Thoracic aorta (tissue), 2 donors: ENCODE measurements at regions not wholly inside any gene's neighbourhood (a gene's known extent, or its start where the extent isn't known, plus 50 kb on each side); places are given as distances from the start of the nearest gene placed in this dataset.
A peak's percentile ranks its signal among the peaks of the same experiment; 100 is the strongest.

Experiments used
- ATAC-seq: fragments of 150-250 bp; one replicate; pipeline ENCODE4 v1.8.0; 2017; ENCODE audit warnings: low read depth; ENCODE audit not compliant: insufficient number of reproducible peaks, low FRiP score
- DNase-seq: peaks from one replicate; pipeline ENCODE4 v3.0.0-alpha.2; 2020; ENCODE audit warnings: low spot score
- H3K27ac ChIP-seq, 2 donors: fragments of 200-600 bp; sonication (generic); 1 replicate in 1 of 2; 2 replicates in 1 of 2; pipeline ENCODE4 v1.5.1; 2016; ENCODE audit warnings: mild to moderate bottlenecking in 2 of 2, moderate library complexity in 2 of 2
- H3K27me3 ChIP-seq: fragments of 200-600 bp; sonication (generic); replicated peaks from 2 replicates; pipeline ENCODE4 v1.6.0; 2016; ENCODE audit warnings: mild to moderate bottlenecking; ENCODE audit not compliant: insufficient read depth
- H3K36me3 ChIP-seq: fragments of 200-600 bp; sonication (generic); one replicate; pipeline ENCODE4 v1.5.1; 2016
- H3K4me1 ChIP-seq, 2 donors: fragments of 200-600 bp; sonication (generic); 1 replicate in 1 of 2; 2 replicates in 1 of 2; pipeline versions ENCODE4 v1.5.1 to v1.6.0; 2016; ENCODE audit warnings: low read depth in 2 of 2, mild to moderate bottlenecking in 1 of 2; ENCODE audit not compliant: control insufficient read depth in 1 of 2
- H3K4me3 ChIP-seq: fragments of 200-600 bp; sonication (generic); 2 replicates; pipeline ENCODE4 v1.5.1; 2016; ENCODE audit warnings: mild to moderate bottlenecking
- H3K9me3 ChIP-seq: fragments of 200-600 bp; sonication (generic); 2 replicates; pipeline ENCODE4 v1.5.1; 2016
- CTCF ChIP-seq: fragments of 200-600 bp; sonication (generic); IDR thresholded peaks from one replicate; pipeline ENCODE4 v1.5.1; 2019; ENCODE audit warnings: antibody characterized with exemption

- no peaks in the 10 kb centered on the region for H3K4me1 ChIP-seq
- no peak overlapping the region for H3K27ac ChIP-seq
- no peak for ATAC-seq
- no peaks in the 10 kb centered on the region for H3K36me3 ChIP-seq
- H3K9me3 ChIP-seq: no peaks in the 10 kb centered on the region
- no peak for TF ChIP-seq CTCF
- no peak overlapping the region for H3K4me3 ChIP-seq
- no peaks in the 10 kb centered on the region for H3K27me3 ChIP-seq
- DNase-seq: no peak
These were observed 146.4 kb upstream of the POU2AF2 start for GRCh38 chr11:111099028-111099713.

GRCh38 chr11:111098091-111098490 is 147.4 kb upstream of the POU2AF2 start:
- no peaks in the 10 kb centered on the region for H3K4me1 ChIP-seq
- H3K9me3 ChIP-seq: no peaks in the 10 kb centered on the region
- H3K36me3 ChIP-seq: no peaks in the 10 kb centered on the region
- no peak overlapping the region for H3K4me3 ChIP-seq
- DNase-seq (no peak), ATAC-seq (no peak)
- H3K27ac ChIP-seq: no peak overlapping the region
- no peaks in the 10 kb centered on the region for H3K27me3 ChIP-seq
- no peak for TF ChIP-seq CTCF

GRCh38 chr11:111097191-111097590 is 148.3 kb upstream of the POU2AF2 start:
- DNase-seq (no peak), ATAC-seq (no peak)
- TF ChIP-seq CTCF: no peak
- Histone ChIP-seq H3K36me3 (no peaks in the 10 kb centered on the region), H3K9me3 (no peaks in the 10 kb centered on the region), H3K27ac (no peak overlapping the region), H3K4me3 (peak overlapping the region; percentile 63), H3K27me3 (no peaks in the 10 kb centered on the region), H3K4me1 (no peaks in the 10 kb centered on the region)

GRCh38 chr11:111095327-111095726 is 150.2 kb upstream of the POU2AF2 start:
- no peak for ATAC-seq
- Histone ChIP-seq H3K4me1 (no peaks in the 10 kb centered on the region), H3K27ac (no peak overlapping the region), H3K4me3 (no peak overlapping the region), H3K27me3 (no peaks in the 10 kb centered on the region), H3K36me3 (no peaks in the 10 kb centered on the region), H3K9me3 (no peaks in the 10 kb centered on the region)
- DNase-seq: no peak
- no peak for TF ChIP-seq CTCF

- DNase-seq (no peak), ATAC-seq (no peak)
- Histone ChIP-seq H3K27me3 (no peaks in the 10 kb centered on the region), H3K27ac (no peak overlapping the region), H3K4me3 (no peak overlapping the region), H3K9me3 (no peaks in the 10 kb centered on the region), H3K36me3 (no peaks in the 10 kb centered on the region), H3K4me1 (no peaks in the 10 kb centered on the region)
- no peak for TF ChIP-seq CTCF
These were observed 152.5 kb upstream of the POU2AF2 start for GRCh38 chr11:111093061-111093460.
